ENCODE measurements at regions not wholly inside any gene's neighbourhood (a gene's known extent, or its start where the extent isn't known, plus 50 kb on each side); places are given as distances from the start of the nearest gene placed in this dataset.

DNA sequence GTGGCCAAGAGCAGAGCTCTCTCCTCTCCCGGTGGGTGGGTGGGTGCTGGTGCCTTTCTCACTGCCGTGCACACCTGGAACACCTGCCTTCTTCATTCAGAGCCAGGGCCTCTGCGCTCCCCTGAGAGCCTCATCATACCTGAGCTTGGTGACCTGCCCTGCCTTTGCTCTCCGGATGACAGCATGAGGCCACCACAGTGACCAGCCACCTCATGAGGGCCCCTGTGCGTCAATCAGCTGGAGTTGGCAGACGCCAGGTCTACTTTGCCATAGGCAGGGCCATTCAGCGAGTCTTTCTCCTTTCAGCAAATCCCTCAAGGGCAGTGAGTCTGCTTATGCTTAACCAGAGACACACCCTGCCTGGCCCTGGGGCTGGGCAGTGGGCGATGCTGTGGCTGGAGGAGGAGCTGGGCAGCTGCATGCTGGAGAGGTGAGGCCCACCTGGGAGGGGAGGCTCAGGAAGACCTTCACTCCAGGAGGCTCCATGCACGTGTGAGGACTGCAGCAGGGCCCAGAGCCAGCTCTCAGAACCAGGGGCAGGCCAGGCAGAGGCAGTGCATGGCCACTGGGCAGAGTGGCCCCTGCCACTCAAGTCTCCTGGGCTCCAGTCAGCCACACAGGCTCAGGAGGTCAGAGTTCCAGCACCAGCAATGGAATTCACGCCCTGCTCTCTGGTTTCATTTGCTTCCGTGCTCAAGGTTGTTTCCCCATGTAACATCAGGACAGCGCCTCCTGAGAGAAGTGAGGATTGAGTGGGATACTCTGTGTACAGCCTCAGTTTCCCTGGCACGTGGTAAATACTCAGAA, 417.5 kb upstream of the MYT1L start:
- Histone ChIP-seq H3K36me3 (ENCODE audit: control insufficient read depth in 4 of 4, insufficient read depth in 3 of 4, low read depth in 1 of 4, low read length in 3 of 4) (no peaks in the 10 kb centered on the region), H3K9ac (ENCODE audit: low read depth in 1 of 2, low read length in 2 of 2) (no peak overlapping the region), H3K27me3 (ENCODE audit: control insufficient read depth in 4 of 4, insufficient read depth in 4 of 4, low read length in 3 of 4) (no peaks in the 10 kb centered on the region), H3K27ac (ENCODE audit: low read depth in 1 of 2, low read length in 2 of 2) (no peak overlapping the region), H3K4me1 (ENCODE audit: control insufficient read depth in 4 of 4, insufficient read depth in 4 of 4, low read length in 3 of 4) (no peaks in the 10 kb centered on the region), H3K9me3 (ENCODE audit: control insufficient read depth in 4 of 4, low read length in 3 of 4) (peaks cover 0 to 2% (median under 1%) of the 10 kb centered on the region in 4 donors), H3K4me3 (ENCODE audit: low read depth in 1 of 3, low read length in 3 of 3) (no peak overlapping the region)
- DNase-seq (ENCODE audit: low spot score), result no peak
- TF ChIP-seq FOXA2 (IDR thresholded peaks at IDR 0.05) (no peak), SP1 (IDR thresholded peaks at IDR 0.05) (no peak), FOXA1 (IDR thresholded peaks at IDR 0.05) (no peak), RAD21 (IDR thresholded peaks at IDR 0.05) (no peak), RXRA (IDR thresholded peaks at IDR 0.05) (no peak), HNF4G (IDR thresholded peaks at IDR 0.05) (no peak), HNF4A (conservative IDR thresholded peaks at IDR 0.05) (no peak), ATF3 (IDR thresholded peaks at IDR 0.05) (no peak), EGR1 (IDR thresholded peaks at IDR 0.05; ENCODE audit: low read depth in 2 of 2) (no peak), GABPA (IDR thresholded peaks at IDR 0.05 in 1 of 2, conservative IDR thresholded peaks at IDR 0.05 in 1 of 2) (no peak), REST (IDR thresholded peaks at IDR 0.05) (no peak), TAF1 (conservative IDR thresholded peaks at IDR 0.05) (no peak), JUND (IDR thresholded peaks at IDR 0.05) (no peak), YY1 (IDR thresholded peaks at IDR 0.05) (no peak), CTCF (IDR thresholded peaks at IDR 0.05; ENCODE audit: low read depth, low read length, missing input control) (no peak)
- TF ChIP-seq, protein P1, sequence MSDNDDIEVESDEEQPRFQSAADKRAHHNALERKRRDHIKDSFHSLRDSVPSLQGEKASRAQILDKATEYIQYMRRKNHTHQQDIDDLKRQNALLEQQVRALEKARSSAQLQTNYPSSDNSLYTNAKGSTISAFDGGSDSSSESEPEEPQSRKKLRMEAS (IDR thresholded peaks at IDR 0.05), result no peak
- 78% methylated on average over 13 of the region's 13 CpGs for WGBS

DNA sequence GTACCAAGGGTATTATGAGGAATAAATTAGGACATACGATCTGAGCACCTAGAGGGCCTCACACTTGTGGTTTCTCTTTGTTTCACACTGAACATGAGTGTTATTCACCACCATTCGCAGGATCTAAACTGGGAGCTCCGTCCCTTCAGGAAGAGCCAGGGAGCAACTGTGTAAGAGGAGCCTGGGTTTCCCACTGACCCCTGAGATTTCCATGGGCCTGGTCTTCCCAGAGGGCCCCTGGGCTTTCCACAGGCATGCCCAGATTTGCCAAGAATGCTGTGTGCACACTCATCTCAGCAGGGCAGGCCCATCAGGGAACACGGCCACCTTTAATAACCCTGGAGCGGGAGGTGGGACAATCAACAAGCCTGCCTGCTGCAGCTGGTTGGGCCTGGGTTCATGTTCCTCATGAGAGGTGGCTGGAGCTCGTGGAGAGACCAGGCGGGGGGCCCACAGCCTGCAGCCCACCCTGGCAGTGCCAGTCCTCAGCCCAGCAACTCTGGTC, 416.8 kb upstream of the MYT1L start:
- Histone ChIP-seq H3K4me1 (ENCODE audit: control insufficient read depth in 4 of 4, insufficient read depth in 4 of 4, low read length in 3 of 4) (no peaks in the 10 kb centered on the region), H3K27me3 (ENCODE audit: control insufficient read depth in 4 of 4, insufficient read depth in 4 of 4, low read length in 3 of 4) (no peaks in the 10 kb centered on the region), H3K4me3 (ENCODE audit: low read depth in 1 of 3, low read length in 3 of 3) (no peak overlapping the region), H3K27ac (ENCODE audit: low read depth in 1 of 2, low read length in 2 of 2) (no peak overlapping the region), H3K36me3 (ENCODE audit: control insufficient read depth in 4 of 4, insufficient read depth in 3 of 4, low read depth in 1 of 4, low read length in 3 of 4) (no peaks in the 10 kb centered on the region), H3K9me3 (ENCODE audit: control insufficient read depth in 4 of 4, low read length in 3 of 4) (no peaks in the 10 kb centered on the region), H3K9ac (ENCODE audit: low read depth in 1 of 2, low read length in 2 of 2) (no peak overlapping the region)
- no peak for DNase-seq (ENCODE audit: low spot score)
- 76% methylated on average over 7 of the region's 7 CpGs for WGBS
- TF ChIP-seq, protein P2, sequence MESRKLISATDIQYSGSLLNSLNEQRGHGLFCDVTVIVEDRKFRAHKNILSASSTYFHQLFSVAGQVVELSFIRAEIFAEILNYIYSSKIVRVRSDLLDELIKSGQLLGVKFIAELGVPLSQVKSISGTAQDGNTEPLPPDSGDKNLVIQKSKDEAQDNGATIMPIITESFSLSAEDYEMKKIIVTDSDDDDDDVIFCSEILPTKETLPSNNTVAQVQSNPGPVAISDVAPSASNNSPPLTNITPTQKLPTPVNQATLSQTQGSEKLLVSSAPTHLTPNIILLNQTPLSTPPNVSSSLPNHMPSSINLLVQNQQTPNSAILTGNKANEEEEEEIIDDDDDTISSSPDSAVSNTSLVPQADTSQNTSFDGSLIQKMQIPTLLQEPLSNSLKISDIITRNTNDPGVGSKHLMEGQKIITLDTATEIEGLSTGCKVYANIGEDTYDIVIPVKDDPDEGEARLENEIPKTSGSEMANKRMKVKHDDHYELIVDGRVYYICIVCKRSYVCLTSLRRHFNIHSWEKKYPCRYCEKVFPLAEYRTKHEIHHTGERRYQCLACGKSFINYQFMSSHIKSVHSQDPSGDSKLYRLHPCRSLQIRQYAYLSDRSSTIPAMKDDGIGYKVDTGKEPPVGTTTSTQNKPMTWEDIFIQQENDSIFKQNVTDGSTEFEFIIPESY (IDR thresholded peaks at IDR 0.05), result no peak
- no peak for TF ChIP-seq NR2F2 (IDR thresholded peaks at IDR 0.05)
- no peak for TF ChIP-seq HNF4G (IDR thresholded peaks at IDR 0.05)
- no peak for TF ChIP-seq EGR1 (IDR thresholded peaks at IDR 0.05; ENCODE audit: low read depth in 2 of 2)
- TF ChIP-seq ATF3 (IDR thresholded peaks at IDR 0.05), result no peak
- TF ChIP-seq RAD21 (IDR thresholded peaks at IDR 0.05), result no peak
- TF ChIP-seq CTCF (IDR thresholded peaks at IDR 0.05; ENCODE audit: low read depth, low read length, missing input control), result no peak
- TF ChIP-seq FOXA2 (IDR thresholded peaks at IDR 0.05), result no peak
- TF ChIP-seq JUND (IDR thresholded peaks at IDR 0.05), result no peak
- no peak for TF ChIP-seq GABPA (IDR thresholded peaks at IDR 0.05 in 1 of 2, conservative IDR thresholded peaks at IDR 0.05 in 1 of 2)

Data from liver (tissue), 8 donors.